SK-N-SH treated with all-trans-retinoic acid at 6 μM for 48 hours (cell line): ENCODE measurements at regions not wholly inside any gene's neighbourhood (a gene's known extent, or its start where the extent isn't known, plus 50 kb on each side); places are given as distances from the start of the nearest gene placed in this dataset.

Experiments used
- ATAC-seq: fragments of 200-7000 bp; cut with Tn5 transposase; 3 replicates; pipeline ENCODE4 v1.9.1; 2020; ENCODE audit warnings: mild to moderate bottlenecking, moderate library complexity
- ARNTL ChIP-seq: fragments of 450-650 bp; formaldehyde crosslinking; IDR thresholded peaks from 2 replicates; pipeline ENCODE4 v1.5.0; 2020; ENCODE audit warnings: low read depth, mild to moderate bottlenecking, moderate library complexity, borderline replicate concordance
- BACH2 ChIP-seq: fragments of 250-450 bp; sonication (Bioruptor Pico); IDR thresholded peaks from 2 replicates; pipeline ENCODE4 v1.9.0; 2021; ENCODE audit warnings: mild to moderate bottlenecking, borderline replicate concordance
- CSDC2 ChIP-seq: fragments of 250-450 bp; sonication (Bioruptor Pico); IDR thresholded peaks from 2 replicates; pipeline ENCODE4 v1.5.0; 2020; ENCODE audit warnings: mild to moderate bottlenecking, moderate library complexity
- ESRRG ChIP-seq: fragments of 250-450 bp; sonication (Bioruptor Pico); IDR thresholded peaks from 2 replicates; pipeline ENCODE4 v1.6.1; 2021; ENCODE audit warnings: mild to moderate bottlenecking
- GLIS3 ChIP-seq: fragments of 250-450 bp; sonication (Bioruptor Pico); IDR thresholded peaks from 2 replicates; pipeline ENCODE4 v1.5.0; 2020; ENCODE audit warnings: mild to moderate bottlenecking, moderate library complexity
- ISL1 ChIP-seq: fragments of 250-450 bp; sonication (Bioruptor Pico); IDR thresholded peaks from 2 replicates; pipeline ENCODE4 v2.1.2; 2022; ENCODE audit warnings: mild to moderate bottlenecking, moderate library complexity
- PPARA ChIP-seq: fragments of 250-450 bp; sonication (Bioruptor Pico); IDR thresholded peaks from 2 replicates; pipeline ENCODE4 v1.5.0; 2020; ENCODE audit warnings: mild to moderate bottlenecking, borderline replicate concordance
- RARB ChIP-seq: fragments of 250-450 bp; sonication (Bioruptor Pico); IDR thresholded peaks from 2 replicates; pipeline ENCODE4 v1.8.0; 2021; ENCODE audit warnings: mild to moderate bottlenecking, moderate library complexity
- SNAI2 ChIP-seq: fragments of 250-450 bp; sonication (Bioruptor Pico); IDR thresholded peaks from 2 replicates; pipeline ENCODE4 v1.5.0; 2020; ENCODE audit warnings: mild to moderate bottlenecking, moderate library complexity
- TCF4 ChIP-seq: fragments of 250-450 bp; sonication (Bioruptor Pico); IDR thresholded peaks from 2 replicates; pipeline ENCODE4 v1.8.0; 2021; ENCODE audit warnings: mild to moderate bottlenecking, moderate library complexity, borderline replicate concordance
- TOX ChIP-seq: fragments of 250-450 bp; sonication (Bioruptor Pico); IDR thresholded peaks from 2 replicates; pipeline ENCODE4 v1.8.0; 2021; ENCODE audit warnings: mild to moderate bottlenecking, moderate library complexity, borderline replicate concordance
- TSHZ2 ChIP-seq: fragments of 250-450 bp; sonication (Bioruptor Pico); IDR thresholded peaks from 2 replicates; pipeline ENCODE4 v1.5.0; 2020; ENCODE audit warnings: mild to moderate bottlenecking, moderate library complexity
- ZC3H10 ChIP-seq: fragments of 250-450 bp; sonication (Bioruptor Pico); IDR thresholded peaks from 2 replicates; pipeline ENCODE4 v1.5.1; 2021; ENCODE audit warnings: mild to moderate bottlenecking, moderate library complexity
- ZFP3 ChIP-seq: fragments of 250-450 bp; sonication (Bioruptor Pico); IDR thresholded peaks from 2 replicates; pipeline ENCODE4 v1.5.0; 2020; ENCODE audit warnings: mild to moderate bottlenecking, moderate library complexity
- ZFP30 ChIP-seq: fragments of 450-650 bp; formaldehyde crosslinking; IDR thresholded peaks from 2 replicates; pipeline ENCODE4 v1.5.0; 2022; ENCODE audit warnings: mild to moderate bottlenecking, moderate library complexity
- ZNF565 ChIP-seq: fragments of 450-650 bp; formaldehyde crosslinking; conservative IDR thresholded peaks from 2 replicates; pipeline ENCODE4 v1.5.0; 2020; ENCODE audit warnings: low read depth, mild to moderate bottlenecking, moderate library complexity
- ZNF70 ChIP-seq: fragments of 450-650 bp; formaldehyde crosslinking; IDR thresholded peaks from 2 replicates; pipeline ENCODE4 v1.5.0; 2020; ENCODE audit warnings: mild to moderate bottlenecking, moderate library complexity
- ZNF8 ChIP-seq: fragments of 450-650 bp; formaldehyde crosslinking; IDR thresholded peaks from 2 replicates; pipeline ENCODE4 v1.5.0; 2020; ENCODE audit warnings: mild to moderate bottlenecking, moderate library complexity
- TF ChIP-seq, protein P1 (sequence below): fragments of 250-450 bp; sonication (Bioruptor Pico); IDR thresholded peaks from 2 replicates; pipeline ENCODE4 v1.5.1; 2020; ENCODE audit warnings: low read depth, mild to moderate bottlenecking, moderate library complexity
- TF ChIP-seq, protein P2 (sequence below): fragments of 250-450 bp; sonication (Bioruptor Pico); IDR thresholded peaks from 2 replicates; pipeline ENCODE4 v1.8.0; 2021; ENCODE audit warnings: low read depth, mild to moderate bottlenecking, moderate library complexity, borderline replicate concordance
- TF ChIP-seq, protein P3 (sequence below): fragments of 250-450 bp; sonication (Bioruptor Pico); IDR thresholded peaks from 2 replicates; pipeline ENCODE4 v1.8.0; 2020; ENCODE audit warnings: mild to moderate bottlenecking, moderate library complexity, borderline replicate concordance

- no peak for ATAC-seq
- no peak for TF ChIP-seq TSHZ2 (CRISPR knock-in tag)
- no peak for TF ChIP-seq ZNF70 (CRISPR knock-in tag)
Observed at GRCh38 chr4:176879380-176880116, 86.8 kb upstream of the VEGFC start.

GRCh38 chr4:176882206-176882605, 89.5 kb upstream of the VEGFC start:
- no peak for ATAC-seq
- no peak for TF ChIP-seq ZFP3 (CRISPR knock-in tag)
- TF ChIP-seq, protein P1, sequence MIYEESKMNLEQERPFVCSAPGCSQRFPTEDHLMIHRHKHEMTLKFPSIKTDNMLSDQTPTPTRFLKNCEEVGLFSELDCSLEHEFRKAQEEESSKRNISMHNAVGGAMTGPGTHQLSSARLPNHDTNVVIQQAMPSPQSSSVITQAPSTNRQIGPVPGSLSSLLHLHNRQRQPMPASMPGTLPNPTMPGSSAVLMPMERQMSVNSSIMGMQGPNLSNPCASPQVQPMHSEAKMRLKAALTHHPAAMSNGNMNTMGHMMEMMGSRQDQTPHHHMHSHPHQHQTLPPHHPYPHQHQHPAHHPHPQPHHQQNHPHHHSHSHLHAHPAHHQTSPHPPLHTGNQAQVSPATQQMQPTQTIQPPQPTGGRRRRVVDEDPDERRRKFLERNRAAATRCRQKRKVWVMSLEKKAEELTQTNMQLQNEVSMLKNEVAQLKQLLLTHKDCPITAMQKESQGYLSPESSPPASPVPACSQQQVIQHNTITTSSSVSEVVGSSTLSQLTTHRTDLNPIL (CRISPR knock-in tag): no peak
- no peak for TF ChIP-seq ZNF565 (CRISPR knock-in tag)
- TF ChIP-seq, protein P2, sequence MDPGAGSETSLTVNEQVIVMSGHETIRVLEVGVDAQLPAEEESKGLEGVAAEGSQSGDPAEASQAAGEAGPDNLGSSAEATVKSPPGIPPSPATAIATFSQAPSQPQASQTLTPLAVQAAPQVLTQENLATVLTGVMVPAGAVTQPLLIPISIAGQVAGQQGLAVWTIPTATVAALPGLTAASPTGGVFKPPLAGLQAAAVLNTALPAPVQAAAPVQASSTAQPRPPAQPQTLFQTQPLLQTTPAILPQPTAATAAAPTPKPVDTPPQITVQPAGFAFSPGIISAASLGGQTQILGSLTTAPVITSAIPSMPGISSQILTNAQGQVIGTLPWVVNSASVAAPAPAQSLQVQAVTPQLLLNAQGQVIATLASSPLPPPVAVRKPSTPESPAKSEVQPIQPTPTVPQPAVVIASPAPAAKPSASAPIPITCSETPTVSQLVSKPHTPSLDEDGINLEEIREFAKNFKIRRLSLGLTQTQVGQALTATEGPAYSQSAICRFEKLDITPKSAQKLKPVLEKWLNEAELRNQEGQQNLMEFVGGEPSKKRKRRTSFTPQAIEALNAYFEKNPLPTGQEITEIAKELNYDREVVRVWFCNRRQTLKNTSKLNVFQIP (CRISPR knock-in tag): no peak
- no peak for TF ChIP-seq RARB (CRISPR knock-in tag)
- TF ChIP-seq ARNTL (CRISPR knock-in tag): no peak
- no peak for TF ChIP-seq ZFP30 (CRISPR knock-in tag)
- TF ChIP-seq ESRRG (CRISPR knock-in tag): no peak
- no peak for TF ChIP-seq TCF4 (CRISPR knock-in tag)
- TF ChIP-seq GLIS3 (CRISPR knock-in tag): no peak
- TF ChIP-seq CSDC2 (CRISPR knock-in tag): no peak
- no peak for TF ChIP-seq ZC3H10 (CRISPR knock-in tag)
- TF ChIP-seq, protein P3, sequence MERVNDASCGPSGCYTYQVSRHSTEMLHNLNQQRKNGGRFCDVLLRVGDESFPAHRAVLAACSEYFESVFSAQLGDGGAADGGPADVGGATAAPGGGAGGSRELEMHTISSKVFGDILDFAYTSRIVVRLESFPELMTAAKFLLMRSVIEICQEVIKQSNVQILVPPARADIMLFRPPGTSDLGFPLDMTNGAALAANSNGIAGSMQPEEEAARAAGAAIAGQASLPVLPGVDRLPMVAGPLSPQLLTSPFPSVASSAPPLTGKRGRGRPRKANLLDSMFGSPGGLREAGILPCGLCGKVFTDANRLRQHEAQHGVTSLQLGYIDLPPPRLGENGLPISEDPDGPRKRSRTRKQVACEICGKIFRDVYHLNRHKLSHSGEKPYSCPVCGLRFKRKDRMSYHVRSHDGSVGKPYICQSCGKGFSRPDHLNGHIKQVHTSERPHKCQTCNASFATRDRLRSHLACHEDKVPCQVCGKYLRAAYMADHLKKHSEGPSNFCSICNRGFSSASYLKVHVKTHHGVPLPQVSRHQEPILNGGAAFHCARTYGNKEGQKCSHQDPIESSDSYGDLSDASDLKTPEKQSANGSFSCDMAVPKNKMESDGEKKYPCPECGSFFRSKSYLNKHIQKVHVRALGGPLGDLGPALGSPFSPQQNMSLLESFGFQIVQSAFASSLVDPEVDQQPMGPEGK (CRISPR knock-in tag): no peak
- no peak for TF ChIP-seq BACH2 (CRISPR knock-in tag)
- TF ChIP-seq PPARA (CRISPR knock-in tag): no peak
- no peak for TF ChIP-seq ISL1 (CRISPR knock-in tag)

DNA sequence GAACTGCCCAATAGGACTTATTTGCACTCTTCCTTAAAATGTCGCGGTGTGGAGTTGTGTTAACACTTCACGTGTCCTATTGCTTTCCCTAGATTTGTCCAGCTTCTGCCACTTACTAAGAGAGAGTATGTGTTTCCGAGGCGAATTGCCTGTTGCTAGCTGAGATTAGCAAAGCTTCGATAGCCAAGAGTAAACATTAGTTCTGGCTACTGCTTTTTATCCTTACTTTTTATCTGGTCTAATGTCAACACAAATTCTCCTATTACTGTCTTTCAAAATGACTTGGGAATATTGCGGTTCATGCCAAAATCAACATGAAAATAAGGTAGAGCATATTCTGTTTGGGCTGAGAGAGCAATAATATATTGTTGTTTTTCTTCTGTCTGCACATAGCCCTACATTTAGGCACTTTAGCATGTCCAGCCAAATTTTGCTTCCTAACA, 90.4 kb upstream of the VEGFC start:
- peak; percentile 36 for ATAC-seq
- TF ChIP-seq, protein P3 (CRISPR knock-in tag): no peak
- TF ChIP-seq ISL1 (CRISPR knock-in tag) (no peak), ZNF565 (CRISPR knock-in tag) (no peak), ARNTL (CRISPR knock-in tag) (no peak), ZNF8 (CRISPR knock-in tag) (no peak), RARB (CRISPR knock-in tag) (no peak), ESRRG (CRISPR knock-in tag) (no peak), BACH2 (CRISPR knock-in tag) (no peak), SNAI2 (CRISPR knock-in tag) (no peak), CSDC2 (CRISPR knock-in tag) (no peak), ZC3H10 (CRISPR knock-in tag) (no peak), TOX (CRISPR knock-in tag) (no peak), PPARA (CRISPR knock-in tag) (no peak)
- TF ChIP-seq, protein P2 (CRISPR knock-in tag): no peak
